CD4-positive, alpha-beta T cell (primary cell): ENCODE measurements at regions not wholly inside any gene's neighbourhood (a gene's known extent, or its start where the extent isn't known, plus 50 kb on each side); places are given as distances from the start of the nearest gene placed in this dataset.

ENCODE experiments used
- ATAC-seq: fragments of 200-7000 bp; cut with Tn5 transposase; one replicate; pipeline ENCODE4 v1.10.0; 2022; ENCODE audit warnings: mild to moderate bottlenecking; ENCODE audit not compliant: poor library complexity
- CTCF ChIA-PET: fragments of 350-600 bp; sonication (Branson Sonifier 250); formaldehyde crosslinking; loops from one replicate; lab custom pipeline; 2021; ENCODE audit warnings: antibody characterized with exemption, inconsistent platforms; lab: Charles Lee
- POLR2A ChIA-PET: fragments of 350-600 bp; sonication (Branson Sonifier 250); formaldehyde crosslinking; loops from one replicate; lab custom pipeline; 2021; ENCODE audit warnings: antibody characterized with exemption, inconsistent platforms; lab: Charles Lee
- DNase-seq, 14 experiments: peaks; one replicate each; pipeline ENCODE4 v3.0.0-alpha.2; 2013 to 2020; ENCODE audit warnings: mixed read lengths in 2 of 14
- H3K27ac ChIP-seq, 2 donors: one replicate each; pipeline versions ENCODE4 v1.5.1 to v1.7.0; 2013; ENCODE audit warnings: low read length in 2 of 2, low read depth in 1 of 2, mild to moderate bottlenecking in 1 of 2
- H3K27me3 ChIP-seq, 2 experiments: 1 replicate in 1 of 2; 2 replicates in 1 of 2; pipeline versions ENCODE4 v1.6.1 to v1.7.0; 2013; ENCODE audit warnings: low read length in 2 of 2, control low read depth in 1 of 2, mild to moderate bottlenecking in 1 of 2, moderate library complexity in 1 of 2; ENCODE audit not compliant: insufficient read depth in 2 of 2, control insufficient read depth in 1 of 2
- H3K36me3 ChIP-seq: one replicate; pipeline ENCODE4 v1.6.1; 2013; ENCODE audit warnings: low read length, control low read depth; ENCODE audit not compliant: insufficient read depth
- H3K4me1 ChIP-seq: one replicate; pipeline ENCODE4 v1.6.1; 2013; ENCODE audit warnings: low read length, control low read depth; ENCODE audit not compliant: insufficient read depth
- H3K4me3 ChIP-seq: one replicate; pipeline ENCODE4 v1.5.1; 2013; ENCODE audit warnings: mild to moderate bottlenecking, low read length, moderate library complexity
- H3K9me3 ChIP-seq, 2 experiments: 1 replicate in 1 of 2; 2 replicates in 1 of 2; pipeline versions ENCODE4 v1.6.1 to v1.7.0; 2013; ENCODE audit warnings: low read length in 2 of 2, mild to moderate bottlenecking in 2 of 2, control low read depth in 1 of 2, moderate library complexity in 1 of 2; ENCODE audit not compliant: control insufficient read depth in 1 of 2, insufficient read depth in 1 of 2
- H3K27ac Mint-ChIP-seq: one replicate; pipeline ENCODE4 v1.8.0; 2020; ENCODE audit warnings: mixed read lengths
- H3K27me3 Mint-ChIP-seq: one replicate; pipeline ENCODE4 v1.8.0; 2021; ENCODE audit warnings: mixed read lengths
- H3K36me3 Mint-ChIP-seq: one replicate; pipeline ENCODE4 v1.8.0; 2021; ENCODE audit warnings: low read depth, mixed read lengths
- H3K4me1 Mint-ChIP-seq: one replicate; pipeline ENCODE4 v1.8.0; 2021; ENCODE audit warnings: low read depth, mixed read lengths
- H3K4me3 Mint-ChIP-seq: one replicate; pipeline ENCODE4 v1.8.0; 2020; ENCODE audit warnings: mild to moderate bottlenecking, mixed read lengths
- H3K9me3 Mint-ChIP-seq: one replicate; pipeline ENCODE4 v1.8.0; 2020; ENCODE audit warnings: mixed read lengths
- intact Hi-C, 2 experiments: fragments of 100-400 bp; cut with DNase I in 1 of 2; cut with micrococcal nuclease in 1 of 2; formaldehyde crosslinking; loops; one replicate each; pipeline versions ENCODE4 v1.15.1 to v1.9.0; 2023 to 2025; cut with DNase I, micrococcal nuclease
- TF ChIP-seq, protein P1 (sequence below): fragments of 200-600 bp; IDR thresholded peaks from one replicate; pipeline ENCODE4 v1.8.0; 2022; ENCODE audit warnings: antibody characterized with exemption, mild to moderate bottlenecking

GRCh38 chr13:100790405-100790804, 115.8 kb upstream of the TMTC4 start:
- intact Hi-C loops = no loop called here
- DNase-seq (no peak), ATAC-seq (no peak)
- TF ChIP-seq, protein P1, sequence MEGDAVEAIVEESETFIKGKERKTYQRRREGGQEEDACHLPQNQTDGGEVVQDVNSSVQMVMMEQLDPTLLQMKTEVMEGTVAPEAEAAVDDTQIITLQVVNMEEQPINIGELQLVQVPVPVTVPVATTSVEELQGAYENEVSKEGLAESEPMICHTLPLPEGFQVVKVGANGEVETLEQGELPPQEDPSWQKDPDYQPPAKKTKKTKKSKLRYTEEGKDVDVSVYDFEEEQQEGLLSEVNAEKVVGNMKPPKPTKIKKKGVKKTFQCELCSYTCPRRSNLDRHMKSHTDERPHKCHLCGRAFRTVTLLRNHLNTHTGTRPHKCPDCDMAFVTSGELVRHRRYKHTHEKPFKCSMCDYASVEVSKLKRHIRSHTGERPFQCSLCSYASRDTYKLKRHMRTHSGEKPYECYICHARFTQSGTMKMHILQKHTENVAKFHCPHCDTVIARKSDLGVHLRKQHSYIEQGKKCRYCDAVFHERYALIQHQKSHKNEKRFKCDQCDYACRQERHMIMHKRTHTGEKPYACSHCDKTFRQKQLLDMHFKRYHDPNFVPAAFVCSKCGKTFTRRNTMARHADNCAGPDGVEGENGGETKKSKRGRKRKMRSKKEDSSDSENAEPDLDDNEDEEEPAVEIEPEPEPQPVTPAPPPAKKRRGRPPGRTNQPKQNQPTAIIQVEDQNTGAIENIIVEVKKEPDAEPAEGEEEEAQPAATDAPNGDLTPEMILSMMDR = no peak
- Mint-ChIP-seq H3K36me3 (no peaks in the 10 kb centered on the region), H3K27me3 (peaks cover 61% of the 10 kb centered on the region), H3K4me1 (no peaks in the 10 kb centered on the region), H3K27ac (no peak overlapping the region), H3K4me3 (no peak overlapping the region), H3K9me3 (peaks cover 3% of the 10 kb centered on the region)
- ChIA-PET CTCF (no interaction called here), POLR2A (no interaction called here)
- Histone ChIP-seq H3K36me3 (no peaks in the 10 kb centered on the region), H3K9me3 (peaks cover 3 to 8% of the 10 kb centered on the region in 2 experiments), H3K4me3 (no peak overlapping the region), H3K4me1 (no peaks in the 10 kb centered on the region), H3K27ac (no peak overlapping the region), H3K27me3 (peaks cover 7 to 11% of the 10 kb centered on the region in 2 experiments)

DNA sequence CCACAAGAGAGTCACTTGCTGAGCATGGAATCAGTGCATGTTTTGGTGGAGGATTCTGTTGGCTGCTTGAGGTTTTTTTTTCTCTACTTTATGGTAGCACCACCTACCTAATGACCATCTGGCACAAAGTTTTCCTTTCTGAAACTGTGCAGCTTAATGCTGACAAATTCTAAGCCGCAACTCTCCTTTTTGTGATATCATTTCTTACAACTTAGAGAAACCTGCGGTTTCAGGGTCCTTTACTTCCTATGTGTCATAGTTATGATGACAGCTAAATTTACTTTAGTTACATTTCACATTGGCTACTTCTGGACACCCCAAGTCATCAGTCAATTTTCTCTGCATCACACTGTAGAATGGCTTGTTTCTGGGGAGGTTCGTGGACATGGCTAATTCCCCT, 115.4 kb upstream of the TMTC4 start:
- ChIA-PET POLR2A (no interaction called here), CTCF (no interaction called here)
- no peak for DNase-seq
- Mint-ChIP-seq H3K4me1 (no peaks in the 10 kb centered on the region), H3K4me3 (no peak overlapping the region), H3K9me3 (peaks cover 3% of the 10 kb centered on the region), H3K27ac (no peak overlapping the region), H3K27me3 (peaks cover 65% of the 10 kb centered on the region), H3K36me3 (no peaks in the 10 kb centered on the region)
- peaks cover 7 to 11% of the 10 kb centered on the region in 2 experiments for H3K27me3 ChIP-seq
- no peaks in the 10 kb centered on the region for H3K4me1 ChIP-seq
- intact Hi-C loops = no loop called here
- no peak overlapping the region for H3K4me3 ChIP-seq
- H3K27ac ChIP-seq = no peak overlapping the region
- H3K9me3 ChIP-seq = peaks cover 3 to 8% of the 10 kb centered on the region in 2 experiments
- H3K36me3 ChIP-seq = no peaks in the 10 kb centered on the region
- TF ChIP-seq, protein P1 = no peak
- ATAC-seq = no peak

- Mint-ChIP-seq H3K36me3 (no peaks in the 10 kb centered on the region), H3K4me3 (no peak overlapping the region), H3K27me3 (peaks cover 65% of the 10 kb centered on the region), H3K9me3 (peaks cover 3% of the 10 kb centered on the region), H3K4me1 (no peaks in the 10 kb centered on the region), H3K27ac (no peak overlapping the region)
- peaks cover 7 to 11% of the 10 kb centered on the region in 2 experiments for H3K27me3 ChIP-seq
- intact Hi-C loops = no loop called here
- ATAC-seq = no peak
- POLR2A ChIA-PET = no interaction called here
- no peaks in the 10 kb centered on the region for H3K4me1 ChIP-seq
- H3K4me3 ChIP-seq = no peak overlapping the region
- TF ChIP-seq, protein P1 = no peak
- CTCF ChIA-PET = no interaction called here
- H3K9me3 ChIP-seq = peaks cover 3 to 6% of the 10 kb centered on the region in 2 experiments
- no peak overlapping the region for H3K27ac ChIP-seq
- no peaks in the 10 kb centered on the region for H3K36me3 ChIP-seq
- DNase-seq = no peak
These were observed 114.9 kb upstream of the TMTC4 start for GRCh38 chr13:100789481-100789880.
